GM18909 (cell line): ENCODE measurements at regions not wholly inside any gene's neighbourhood (a gene's known extent, or its start where the extent isn't known, plus 50 kb on each side); places are given as distances from the start of the nearest gene placed in this dataset.
"Not testable (repeated sequence)": the region's sequence is repeated elsewhere in the genome, so short reads cannot be mapped to it uniquely, and the experiment has no call there.

Source experiments
- ATAC-seq: cut with Tn5 transposase; IDR thresholded peaks from one replicate; pipeline ENCODE4 v1.9.1; 2021; ENCODE audit warnings: mild to moderate bottlenecking; ENCODE audit not compliant: unreplicated experiment, poor library complexity

- ATAC-seq: no peak
These were observed 752.5 kb upstream of the ZWINT start for GRCh38 chr10:57113545-57113944.

- ATAC-seq: no peak
These were observed 741.2 kb upstream of the ZWINT start for GRCh38 chr10:57102236-57102635.

- no peak for ATAC-seq
These were observed 737.1 kb upstream of the ZWINT start for GRCh38 chr10:57098146-57098545.

- no peak for ATAC-seq
These were observed 735.0 kb upstream of the ZWINT start for GRCh38 chr10:57096044-57096443.

- no peak for ATAC-seq
These were observed 733.9 kb upstream of the ZWINT start for GRCh38 chr10:57094965-57095364.

- ATAC-seq: no peak
These were observed 733.0 kb upstream of the ZWINT start for GRCh38 chr10:57094083-57094482.

GRCh38 chr10:57053530-57053929 lies 692.5 kb upstream of the ZWINT start:
- ATAC-seq: no peak

GRCh38 chr10:57049096-57049495 lies 688.0 kb upstream of the ZWINT start:
- no peak for ATAC-seq

GRCh38 chr10:57038531-57038930 lies 677.5 kb upstream of the ZWINT start:
- no peak for ATAC-seq

- ATAC-seq: no peak
These were observed 674.3 kb upstream of the ZWINT start for GRCh38 chr10:57035310-57035709.

- ATAC-seq: not testable (repeated sequence)
These were observed 671.2 kb upstream of the ZWINT start for GRCh38 chr10:57032301-57032700.

GRCh38 chr10:57031346-57031745 lies 670.3 kb upstream of the ZWINT start:
- no peak for ATAC-seq

- no peak for ATAC-seq
These were observed 665.2 kb upstream of the ZWINT start for GRCh38 chr10:57026307-57026706.

GRCh38 chr10:57023626-57024025 lies 662.6 kb upstream of the ZWINT start:
- no peak for ATAC-seq

GRCh38 chr10:57018452-57018851 lies 657.4 kb upstream of the ZWINT start:
- ATAC-seq: no peak

GRCh38 chr10:57017356-57018037 lies 656.4 kb upstream of the ZWINT start:
- ATAC-seq: no peak

- ATAC-seq: no peak
These were observed 654.7 kb upstream of the ZWINT start for GRCh38 chr10:57015595-57016318.

- ATAC-seq: no peak
These were observed 654.1 kb upstream of the ZWINT start for GRCh38 chr10:57015187-57015586.

- ATAC-seq: no peak
These were observed 653.7 kb upstream of the ZWINT start for GRCh38 chr10:57014758-57015157.

- no peak for ATAC-seq
These were observed 647.1 kb upstream of the ZWINT start for GRCh38 chr10:57008189-57008588.

GRCh38 chr10:56991591-56992069 lies 630.6 kb upstream of the ZWINT start:
- ATAC-seq: no peak

- ATAC-seq: no peak
These were observed 614.5 kb upstream of the ZWINT start for GRCh38 chr10:56975513-56975912.
